ENCODE measurements at regions not wholly inside any gene's neighbourhood (a gene's known extent, or its start where the extent isn't known, plus 50 kb on each side); places are given as distances from the start of the nearest gene placed in this dataset.
"Not testable (repeated sequence)": the region's sequence is repeated elsewhere in the genome, so short reads cannot be mapped to it uniquely, and the experiment has no call there.

GRCh38 chr10:124206616-124207015, 113.2 kb upstream of the CHST15 start:
- no peak for DNase-seq

GRCh38 chr10:124205432-124205831, 112.0 kb upstream of the CHST15 start:
- no peak for DNase-seq

DNA sequence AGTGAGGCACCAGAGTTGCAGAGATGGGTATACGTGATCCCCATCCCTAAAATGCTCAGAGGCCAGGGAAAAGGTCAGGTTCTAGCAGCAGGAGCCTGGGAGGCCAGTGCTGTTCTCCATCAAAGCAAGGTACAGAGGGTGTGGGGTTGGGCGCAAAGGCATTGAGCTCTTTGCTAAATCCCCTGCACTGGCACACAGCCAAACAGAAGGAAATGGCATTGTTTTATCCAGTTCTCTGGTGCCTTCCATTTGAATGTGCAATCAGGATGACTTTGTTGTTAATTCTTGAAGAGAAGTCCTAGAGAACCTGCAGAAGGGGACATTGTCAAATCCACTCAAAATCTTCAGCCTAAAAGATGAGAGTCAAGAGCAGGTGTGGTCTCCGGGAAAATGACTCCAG, 111.3 kb upstream of the CHST15 start:
- no peak for DNase-seq

DNA sequence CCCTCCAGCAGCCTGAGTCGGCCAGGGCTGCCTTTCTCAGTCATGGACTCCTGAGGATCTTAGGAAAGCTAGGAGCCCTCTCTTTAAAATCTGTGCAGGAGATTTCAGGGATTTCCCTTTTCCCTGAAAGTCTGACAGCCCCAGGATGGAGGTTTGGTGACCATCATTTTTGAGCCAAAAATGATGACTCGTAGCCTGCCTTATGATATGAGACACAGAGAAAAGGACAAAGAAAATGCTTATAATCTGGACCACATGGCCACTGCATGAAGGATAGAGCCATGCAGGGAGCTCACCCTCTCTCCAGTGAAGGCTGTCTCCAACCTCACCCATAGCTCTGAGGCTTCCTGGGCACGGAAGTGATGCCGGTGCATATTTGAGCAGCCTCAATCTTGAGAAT, 106.6 kb upstream of the CHST15 start:
- no peak for DNase-seq

DNA sequence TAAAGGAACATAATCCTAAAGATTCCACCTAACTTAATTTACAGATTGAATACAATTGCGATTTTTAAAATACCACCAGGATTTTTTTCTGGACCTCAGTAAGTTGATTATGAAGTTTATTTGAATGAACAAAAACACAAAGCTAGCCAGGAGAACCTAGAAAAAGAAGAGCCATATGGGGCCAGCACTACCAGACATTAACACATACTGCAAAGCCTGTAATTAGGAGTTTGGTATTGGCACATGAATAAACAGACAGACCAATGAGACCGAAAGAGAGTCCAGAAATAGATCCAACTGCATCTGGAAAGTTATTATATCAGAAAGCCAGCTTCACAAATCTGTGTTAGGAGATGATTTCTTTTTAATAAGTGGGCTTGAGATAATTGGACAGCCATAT, 105.5 kb upstream of the CHST15 start:
- no peak for DNase-seq

GRCh38 chr10:124198125-124198501, 104.7 kb upstream of the CHST15 start:
- no peak for DNase-seq

DNA sequence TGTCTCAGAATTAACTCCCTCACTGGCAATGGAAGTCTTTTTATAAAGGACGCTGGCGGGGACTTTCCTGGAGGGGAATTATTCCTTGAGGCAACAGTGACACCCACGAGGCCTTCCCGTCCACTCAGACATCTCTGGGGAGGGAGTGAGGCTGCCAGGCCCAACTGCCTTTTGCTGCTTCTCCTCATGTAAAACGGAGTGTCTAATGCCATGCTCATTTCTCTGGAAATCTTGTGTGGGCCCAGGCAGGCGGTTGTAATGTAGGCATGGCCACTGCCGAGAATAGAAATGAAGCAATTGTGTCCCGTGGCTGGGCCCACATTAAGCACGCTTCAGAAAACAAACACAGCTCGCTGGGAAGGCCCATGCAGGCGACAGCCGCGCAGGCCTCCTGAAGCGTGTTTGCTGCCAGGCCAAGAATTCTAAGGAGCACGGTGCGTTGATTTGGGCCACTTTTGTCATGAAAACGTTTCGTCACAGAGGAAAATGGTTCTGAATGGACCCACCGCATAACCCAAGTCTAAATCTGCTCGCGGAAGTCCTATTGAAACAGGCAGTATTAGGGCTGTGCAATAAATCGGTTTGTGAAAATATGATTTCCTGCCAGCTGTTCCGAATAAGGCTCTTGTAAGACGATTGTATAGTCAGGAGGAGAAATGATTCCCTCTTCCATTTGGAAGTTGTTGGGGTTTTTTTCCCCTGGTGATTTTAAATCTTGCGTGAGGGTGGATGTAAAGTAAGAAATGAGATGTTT, 104.2 kb upstream of the CHST15 start:
- DNase-seq: no peak

GRCh38 chr10:124196659-124197058, 103.3 kb upstream of the CHST15 start:
- no peak for DNase-seq

- no peak for DNase-seq
These were observed 100.9 kb upstream of the CHST15 start for GRCh38 chr10:124194199-124194824.

GRCh38 chr10:124193309-124193696, 99.9 kb upstream of the CHST15 start:
- no peak for DNase-seq

DNA sequence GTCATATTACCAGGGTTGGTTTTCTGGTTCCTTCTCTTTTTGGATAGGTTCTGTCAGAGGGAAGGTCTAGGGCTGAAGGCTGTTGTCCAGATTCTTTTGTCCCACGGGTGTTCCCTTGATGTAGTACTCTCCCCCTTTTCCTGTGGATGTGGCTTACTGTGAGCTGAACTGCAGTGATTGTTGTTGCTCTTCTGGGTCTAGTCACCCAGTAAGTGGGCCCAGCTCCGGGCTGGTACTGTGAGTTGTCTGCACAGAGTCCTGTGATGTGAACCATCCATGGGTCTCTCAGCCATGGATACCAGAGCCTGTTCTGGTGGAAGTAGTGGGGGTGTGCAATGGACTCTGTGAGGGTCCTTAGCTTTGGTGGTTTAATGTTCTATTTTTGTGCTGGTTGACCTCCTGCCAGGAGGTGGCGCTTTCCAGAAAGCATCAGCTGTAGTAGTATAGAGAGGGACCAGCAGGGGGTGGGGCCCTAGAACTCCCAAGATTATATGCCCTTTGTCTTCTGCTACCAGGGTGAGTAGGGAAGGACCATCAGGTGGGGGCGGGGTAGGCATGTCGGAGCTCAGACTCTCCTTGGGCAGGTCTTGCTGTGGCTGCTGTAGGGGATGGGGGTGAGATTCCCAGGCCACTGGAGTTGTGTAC, 99.4 kb upstream of the CHST15 start:
- not testable (repeated sequence) for DNase-seq

GRCh38 chr10:124190476-124190875, 97.1 kb upstream of the CHST15 start:
- DNase-seq: not testable (repeated sequence)

- no peak for DNase-seq
These were observed 93.6 kb upstream of the CHST15 start for GRCh38 chr10:124186956-124187355.

- no peak for DNase-seq
These were observed 91.7 kb upstream of the CHST15 start for GRCh38 chr10:124185084-124185483.

- DNase-seq: no peak
These were observed 90.9 kb upstream of the CHST15 start for GRCh38 chr10:124184208-124184830.

- no peak for DNase-seq
These were observed 90.2 kb upstream of the CHST15 start for GRCh38 chr10:124183617-124184016.

GRCh38 chr10:124182088-124182541, 88.7 kb upstream of the CHST15 start:
- DNase-seq: no peak

DNA sequence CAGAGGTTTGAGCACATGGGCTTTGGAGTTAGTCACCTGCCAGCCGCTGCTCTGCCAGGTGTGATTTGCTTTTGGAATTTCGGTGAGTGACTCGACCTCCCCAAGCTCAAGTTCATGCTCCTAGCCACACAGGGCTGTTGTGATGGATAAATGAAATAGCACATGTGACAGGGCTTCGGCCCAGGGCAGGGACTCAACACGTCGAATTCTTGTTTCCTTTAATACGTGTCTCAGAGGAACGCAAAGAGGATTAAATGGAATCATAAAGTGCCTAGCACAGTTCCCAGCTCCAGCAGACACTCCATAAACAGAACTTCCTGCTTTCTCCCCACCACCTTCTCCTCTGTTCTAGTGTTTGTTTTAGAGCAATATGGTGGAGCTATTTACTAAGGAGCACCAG, 88.3 kb upstream of the CHST15 start:
- no peak for DNase-seq

DNA sequence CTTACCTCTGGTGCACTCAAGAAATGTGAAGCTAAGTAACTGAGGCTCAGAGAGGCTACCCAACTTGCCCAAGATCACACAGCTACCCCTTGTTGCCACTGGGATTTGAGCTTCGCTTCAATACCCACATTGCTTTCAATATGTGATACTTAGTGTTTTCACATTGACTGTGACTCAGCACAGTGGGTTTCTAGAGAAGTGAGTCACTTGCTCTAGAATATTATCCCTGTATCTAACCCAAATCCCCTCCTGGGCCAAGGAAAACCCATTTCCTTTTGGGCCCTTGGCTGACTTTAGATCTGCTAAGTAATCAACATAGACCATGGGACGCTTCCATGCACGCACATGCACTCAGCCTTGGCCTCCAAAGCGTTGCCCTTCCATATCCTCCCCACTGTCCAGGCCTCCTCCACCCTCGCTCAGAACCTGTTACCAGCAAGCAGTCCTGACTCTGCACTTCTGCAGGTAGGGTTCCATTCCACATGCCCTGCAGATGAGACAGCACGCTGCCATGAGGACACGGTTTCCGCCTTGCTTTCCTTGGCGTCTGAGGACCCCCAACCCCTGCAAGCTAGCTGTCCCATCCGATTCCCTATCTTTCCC, 87.7 kb upstream of the CHST15 start:
- no peak for DNase-seq

- no peak for DNase-seq
These were observed 86.8 kb upstream of the CHST15 start for GRCh38 chr10:124180044-124180745.

GRCh38 chr10:124179308-124180043, 86.1 kb upstream of the CHST15 start:
- DNase-seq: no peak

DNA sequence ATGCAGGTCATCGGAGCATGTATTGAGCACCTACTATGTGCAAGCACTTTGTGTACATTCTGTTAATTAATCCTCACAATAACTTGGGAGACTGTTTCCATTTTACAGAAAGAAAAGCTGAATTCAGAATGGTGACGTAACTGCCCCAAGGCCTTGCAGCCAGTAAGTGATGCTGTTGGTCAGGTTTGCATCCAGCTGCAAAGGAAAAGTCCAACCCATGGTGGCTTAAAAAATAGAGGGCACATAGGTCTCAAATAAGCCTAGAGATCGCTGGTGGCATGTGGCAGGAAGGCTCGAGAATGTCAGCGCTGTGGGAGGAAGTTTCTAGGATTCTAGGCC, 83.8 kb upstream of the CHST15 start:
- no peak for DNase-seq
